ENCODE measurements at regions not wholly inside any gene's neighbourhood (a gene's known extent, or its start where the extent isn't known, plus 50 kb on each side); places are given as distances from the start of the nearest gene placed in this dataset.

- no peak for DNase-seq
Observed at GRCh38 chr2:120596990-120597594, 138.6 kb upstream of the GLI2 start.

- no peak for DNase-seq
Observed at GRCh38 chr2:120597595-120598193, 138.0 kb upstream of the GLI2 start.

GRCh38 chr2:120598416-120598815 lies 137.3 kb upstream of the GLI2 start:
- no peak for DNase-seq

GRCh38 chr2:120599072-120599471 lies 136.6 kb upstream of the GLI2 start:
- DNase-seq: no peak

GRCh38 chr2:120599656-120600055 lies 136.0 kb upstream of the GLI2 start:
- DNase-seq: no peak

- no peak for DNase-seq
Observed at GRCh38 chr2:120600335-120600734, 135.3 kb upstream of the GLI2 start.

GRCh38 chr2:120600786-120601185 lies 134.9 kb upstream of the GLI2 start:
- no peak for DNase-seq

- no peak for DNase-seq
Observed at GRCh38 chr2:120601566-120601965, 134.1 kb upstream of the GLI2 start.

GRCh38 chr2:120602251-120602650 lies 133.4 kb upstream of the GLI2 start:
- no peak for DNase-seq

GRCh38 chr2:120604767-120605166 lies 130.9 kb upstream of the GLI2 start:
- no peak for DNase-seq

GRCh38 chr2:120605231-120605935 lies 130.3 kb upstream of the GLI2 start:
- peak; percentile 6 for DNase-seq

GRCh38 chr2:120606280-120606679 lies 129.4 kb upstream of the GLI2 start:
- no peak for DNase-seq

GRCh38 chr2:120606931-120607330 lies 128.7 kb upstream of the GLI2 start:
- DNase-seq: no peak

- DNase-seq: no peak
Observed at GRCh38 chr2:120607506-120607905, 128.2 kb upstream of the GLI2 start.

- no peak for DNase-seq
Observed at GRCh38 chr2:120607996-120608395, 127.7 kb upstream of the GLI2 start.

GRCh38 chr2:120609826-120610395 lies 125.8 kb upstream of the GLI2 start:
- DNase-seq: no peak

GRCh38 chr2:120611016-120611415 lies 124.7 kb upstream of the GLI2 start:
- no peak for DNase-seq

- no peak for DNase-seq
Observed at GRCh38 chr2:120611961-120612360, 123.7 kb upstream of the GLI2 start.

- DNase-seq: no peak
Observed at GRCh38 chr2:120612471-120612870, 123.2 kb upstream of the GLI2 start.

- no peak for DNase-seq
Observed at GRCh38 chr2:120612931-120613330, 122.7 kb upstream of the GLI2 start.

GRCh38 chr2:120613742-120614571 lies 121.7 kb upstream of the GLI2 start:
- DNase-seq: no peak

GRCh38 chr2:120614901-120615300 lies 120.8 kb upstream of the GLI2 start:
- no peak for DNase-seq

- no peak for DNase-seq
Observed at GRCh38 chr2:120616261-120616660, 119.4 kb upstream of the GLI2 start.
